KOPT-K1 (cell line): ENCODE measurements at regions not wholly inside any gene's neighbourhood (a gene's known extent, or its start where the extent isn't known, plus 50 kb on each side); places are given as distances from the start of the nearest gene placed in this dataset.

Experiments
- H3K27ac ChIP-seq: fragments of 200-600 bp; sonication (generic); 2 replicates; pipeline ENCODE4 v1.5.1; 2016; ENCODE audit warnings: antibody characterized with exemption, mild to moderate bottlenecking, low read depth, low read length; ENCODE audit not compliant: poor library complexity, severe bottlenecking
- H3K36me3 ChIP-seq: fragments of 200-600 bp; sonication (generic); 2 replicates; pipeline ENCODE4 v1.5.1; 2017; ENCODE audit warnings: antibody characterized with exemption, mild to moderate bottlenecking, low read length, moderate library complexity; ENCODE audit not compliant: insufficient read depth
- H3K9me3 ChIP-seq: fragments of 200-600 bp; sonication (generic); 2 replicates; pipeline ENCODE4 v1.5.1; 2017; ENCODE audit warnings: antibody characterized with exemption, low read length, mild to moderate bottlenecking; ENCODE audit not compliant: insufficient read depth, poor library complexity, severe bottlenecking

DNA sequence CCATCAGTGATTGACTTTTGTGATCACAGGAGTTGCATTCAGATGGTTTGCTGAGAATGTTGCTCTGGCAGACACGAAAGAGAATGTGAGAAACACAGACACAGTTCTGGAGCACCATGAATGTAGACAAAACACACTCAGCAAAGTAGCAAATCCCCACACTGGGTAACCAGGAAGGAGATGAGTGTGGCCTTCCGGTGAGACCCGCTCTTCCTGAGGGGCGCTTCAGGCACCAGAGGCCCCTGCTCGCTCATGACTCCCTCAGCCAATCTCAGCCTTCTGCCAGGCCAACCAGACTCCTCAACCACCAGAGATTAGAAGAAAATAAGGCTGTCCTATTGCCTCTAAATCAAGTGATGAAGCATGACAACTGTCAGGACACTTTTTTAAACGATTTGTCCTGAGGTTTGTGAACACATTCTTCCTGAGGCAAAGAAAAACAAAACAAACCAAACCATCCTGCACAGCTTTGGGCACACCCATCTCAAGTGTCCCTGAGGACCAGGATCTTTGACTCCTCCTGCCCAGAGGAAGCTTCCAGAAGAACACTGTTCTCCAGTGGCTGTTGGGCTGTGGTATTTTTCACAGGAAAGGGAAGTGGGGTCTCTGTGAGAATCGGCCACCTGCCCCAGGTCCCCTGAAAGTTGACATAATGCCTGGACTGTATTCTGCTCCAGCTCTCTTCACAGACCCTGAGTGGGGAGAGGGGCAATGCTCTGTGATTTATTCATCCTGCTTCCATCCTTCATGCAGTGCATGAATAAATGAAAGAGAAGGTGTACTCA is 152.8 kb downstream of the BCL11A start:
- peak overlapping the region; percentile 14 for H3K27ac ChIP-seq
- no peaks in the 10 kb centered on the region for H3K9me3 ChIP-seq
- H3K36me3 ChIP-seq, result no peaks in the 10 kb centered on the region

GRCh38 chr2:60394463-60394862 is 159.0 kb downstream of the BCL11A start:
- Histone ChIP-seq H3K9me3 (no peaks in the 10 kb centered on the region), H3K27ac (no peak overlapping the region), H3K36me3 (no peaks in the 10 kb centered on the region)

- Histone ChIP-seq H3K27ac (peak overlapping the region; percentile 16), H3K9me3 (no peaks in the 10 kb centered on the region), H3K36me3 (no peaks in the 10 kb centered on the region)
Observed at GRCh38 chr2:60391649-60392375, 161.6 kb downstream of the BCL11A start.

DNA sequence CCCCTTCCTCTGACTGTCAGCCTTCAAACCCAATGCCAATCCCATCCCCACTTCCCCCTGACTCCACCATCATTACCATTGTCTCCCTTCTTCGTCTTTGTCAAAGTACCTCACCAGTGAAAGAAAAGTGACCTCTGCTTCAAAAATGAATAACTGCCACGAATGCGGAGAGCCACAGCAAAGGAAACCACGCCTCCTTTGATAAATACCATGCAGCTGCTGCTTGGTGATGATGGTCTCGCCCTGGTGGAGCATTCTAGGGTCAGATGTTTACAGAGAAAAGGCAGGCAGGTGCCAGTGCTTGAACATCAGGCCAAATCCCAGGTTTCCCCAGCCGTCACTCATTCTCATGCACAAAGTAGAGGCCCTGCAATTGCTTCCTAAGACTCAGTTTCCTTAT is 162.2 kb downstream of the BCL11A start:
- peak overlapping the region; percentile 16 for H3K27ac ChIP-seq
- no peaks in the 10 kb centered on the region for H3K36me3 ChIP-seq
- no peaks in the 10 kb centered on the region for H3K9me3 ChIP-seq

DNA sequence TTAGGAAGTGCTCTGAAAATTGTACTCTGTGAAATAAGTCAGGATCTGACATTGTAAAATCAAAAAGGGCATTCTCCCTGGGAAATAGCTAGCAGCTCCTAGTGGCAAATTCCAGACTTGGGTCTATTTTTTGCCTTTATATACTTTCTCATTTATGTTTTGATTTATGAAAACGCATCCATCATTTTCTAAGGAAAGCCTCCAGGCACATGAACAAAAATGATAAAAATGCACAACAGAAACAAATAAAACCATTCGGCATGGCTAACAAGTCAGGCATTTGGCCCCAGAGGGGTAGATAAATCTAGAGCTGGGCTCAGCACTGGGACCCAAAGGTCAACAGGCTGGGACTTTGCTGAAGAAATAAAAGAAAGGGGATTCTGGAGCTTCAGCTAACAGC is 167.0 kb downstream of the BCL11A start:
- H3K9me3 ChIP-seq, result no peaks in the 10 kb centered on the region
- H3K36me3 ChIP-seq, result no peaks in the 10 kb centered on the region
- H3K27ac ChIP-seq, result no peak overlapping the region

GRCh38 chr2:60385648-60386047 is 167.8 kb downstream of the BCL11A start:
- no peak overlapping the region for H3K27ac ChIP-seq
- H3K36me3 ChIP-seq, result no peaks in the 10 kb centered on the region
- no peaks in the 10 kb centered on the region for H3K9me3 ChIP-seq

GRCh38 chr2:60383401-60384143 is 169.9 kb downstream of the BCL11A start:
- Histone ChIP-seq H3K36me3 (no peaks in the 10 kb centered on the region), H3K27ac (no peak overlapping the region), H3K9me3 (no peaks in the 10 kb centered on the region)

- H3K9me3 ChIP-seq, result no peaks in the 10 kb centered on the region
- H3K27ac ChIP-seq, result no peak overlapping the region
- no peaks in the 10 kb centered on the region for H3K36me3 ChIP-seq
Observed at GRCh38 chr2:60380411-60380810, 173.0 kb downstream of the BCL11A start.

GRCh38 chr2:60379684-60380083 is 173.8 kb downstream of the BCL11A start:
- Histone ChIP-seq H3K9me3 (no peaks in the 10 kb centered on the region), H3K27ac (no peak overlapping the region), H3K36me3 (no peaks in the 10 kb centered on the region)

DNA sequence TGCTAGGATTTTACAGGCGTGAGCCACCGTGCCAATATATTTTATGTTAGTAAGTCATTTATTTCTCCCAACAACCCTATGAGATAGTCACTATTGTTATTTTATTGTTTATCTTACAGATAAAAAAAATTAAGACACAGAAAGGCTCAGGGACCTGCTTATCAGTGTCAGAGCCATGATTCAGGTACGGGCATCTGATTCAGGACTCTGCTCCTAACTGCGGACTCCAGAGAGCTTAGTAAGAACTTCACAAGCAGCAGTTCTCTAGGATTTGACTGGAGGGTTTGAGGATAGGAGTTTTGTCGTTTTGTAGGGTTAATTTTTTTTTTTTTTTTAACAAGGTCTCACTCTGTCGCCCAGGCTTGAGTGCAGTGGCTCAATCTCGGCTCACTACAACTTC is 174.2 kb downstream of the BCL11A start:
- no peaks in the 10 kb centered on the region for H3K9me3 ChIP-seq
- no peak overlapping the region for H3K27ac ChIP-seq
- H3K36me3 ChIP-seq, result no peaks in the 10 kb centered on the region

- no peaks in the 10 kb centered on the region for H3K9me3 ChIP-seq
- H3K36me3 ChIP-seq, result no peaks in the 10 kb centered on the region
- H3K27ac ChIP-seq, result no peak overlapping the region
Observed at GRCh38 chr2:60377825-60378224, 175.6 kb downstream of the BCL11A start.

DNA sequence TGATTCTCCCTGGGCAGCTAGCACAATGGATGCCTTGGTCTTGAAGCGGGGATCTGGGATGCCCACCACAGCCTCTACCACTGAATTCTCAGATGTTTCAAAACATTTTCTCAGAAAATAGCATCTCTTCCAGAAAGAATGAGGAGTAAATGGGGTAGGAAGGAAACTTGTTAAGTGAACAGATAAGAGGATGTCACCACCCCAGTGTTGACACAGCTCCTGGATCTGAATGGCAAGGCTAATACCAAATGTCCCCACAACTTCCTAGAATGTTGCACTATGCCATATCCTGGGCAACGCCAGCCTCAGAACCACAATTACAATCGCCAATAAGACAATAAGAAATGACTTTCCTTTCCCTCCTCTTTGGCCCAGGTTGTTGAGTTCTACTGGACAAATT is 177.2 kb downstream of the BCL11A start:
- no peak overlapping the region for H3K27ac ChIP-seq
- H3K36me3 ChIP-seq, result no peaks in the 10 kb centered on the region
- no peaks in the 10 kb centered on the region for H3K9me3 ChIP-seq

DNA sequence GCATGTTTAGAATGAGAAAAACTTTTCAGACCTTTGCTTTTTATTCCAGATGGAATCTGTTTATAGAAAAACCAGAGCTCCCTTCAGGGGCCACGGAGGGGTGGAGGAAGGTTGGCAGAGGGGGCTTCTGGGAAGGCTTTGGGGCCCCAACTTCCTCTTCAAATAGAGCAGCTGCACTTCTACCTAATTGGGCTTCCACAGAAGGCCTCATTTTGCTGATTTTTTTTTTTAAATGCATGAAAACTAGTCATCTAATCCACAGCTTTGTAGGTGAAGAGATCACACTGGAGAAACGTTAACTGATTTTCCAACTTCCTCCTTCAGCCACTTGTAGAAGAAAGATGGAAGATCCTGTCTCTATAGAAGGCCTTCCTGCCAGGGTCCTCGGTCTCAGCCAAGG is 181.8 kb downstream of the BCL11A start:
- no peaks in the 10 kb centered on the region for H3K36me3 ChIP-seq
- no peaks in the 10 kb centered on the region for H3K9me3 ChIP-seq
- H3K27ac ChIP-seq, result no peak overlapping the region

GRCh38 chr2:60371219-60371618 is 182.2 kb downstream of the BCL11A start:
- Histone ChIP-seq H3K36me3 (no peaks in the 10 kb centered on the region), H3K9me3 (no peaks in the 10 kb centered on the region), H3K27ac (peak overlapping the region; percentile 3)

DNA sequence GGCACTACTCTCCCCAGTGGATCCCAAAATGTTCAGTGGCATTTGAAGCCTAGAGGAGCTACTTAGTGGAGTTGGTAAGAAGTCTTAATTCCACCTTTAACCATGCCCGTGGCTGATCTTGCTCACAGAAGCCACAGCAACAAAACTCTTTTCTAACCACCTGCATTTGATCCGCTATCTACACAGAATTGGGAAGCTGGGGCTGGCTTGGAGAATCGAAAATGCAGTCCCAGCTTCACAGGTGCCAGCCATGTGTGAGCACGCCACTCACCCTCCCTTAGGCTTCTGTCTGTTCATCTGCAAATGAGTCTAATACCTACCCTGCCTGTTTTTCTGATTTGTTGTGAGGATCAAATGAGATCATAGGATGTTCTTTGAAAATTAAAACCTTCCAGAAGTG is 182.6 kb downstream of the BCL11A start:
- H3K27ac ChIP-seq, result peak overlapping the region; percentile 3
- H3K9me3 ChIP-seq, result no peaks in the 10 kb centered on the region
- no peaks in the 10 kb centered on the region for H3K36me3 ChIP-seq
